Breast epithelium (tissue), 4 donors: ENCODE measurements at regions not wholly inside any gene's neighbourhood (a gene's known extent, or its start where the extent isn't known, plus 50 kb on each side); places are given as distances from the start of the nearest gene placed in this dataset.

Experiments
- DNase-seq, 2 donors: peaks; one replicate each; pipeline ENCODE4 v3.0.0-alpha.2; 2019; ENCODE audit warnings: low spot score in 2 of 2
- H3K27ac ChIP-seq, 2 donors: fragments of 200-600 bp; sonication (generic) in 1 of 2; one replicate each; pipeline ENCODE4 v1.5.1; 2016 to 2019; ENCODE audit warnings: mild to moderate bottlenecking in 1 of 2
- H3K27me3 ChIP-seq, 2 donors: fragments of 200-600 bp; sonication (generic) in 1 of 2; one replicate each; pipeline versions ENCODE4 v1.5.1 to v1.6.0; 2017 to 2019; ENCODE audit warnings: control low read depth in 1 of 2, mild to moderate bottlenecking in 1 of 2
- H3K36me3 ChIP-seq: fragments of 200-600 bp; one replicate; pipeline ENCODE4 v1.5.1; 2019
- H3K4me1 ChIP-seq, 2 donors: fragments of 200-600 bp; sonication (generic); one replicate each; pipeline ENCODE4 v1.5.1; 2016 to 2019; ENCODE audit warnings: control low read depth in 1 of 2
- H3K4me3 ChIP-seq, 3 donors: fragments of 200-600 bp; sonication (generic); 1 replicate in 2 of 3; 2 replicates in 1 of 3; pipeline ENCODE4 v1.5.1; 2016 to 2019; ENCODE audit warnings: mild to moderate bottlenecking in 3 of 3, moderate library complexity in 2 of 3
- H3K9me3 ChIP-seq, 2 donors: fragments of 200-600 bp; sonication (generic) in 1 of 2; one replicate each; pipeline ENCODE4 v1.5.1; 2016 to 2019; ENCODE audit warnings: control low read depth in 1 of 2
- POLR2A ChIP-seq: fragments of 450-650 bp; IDR thresholded peaks from one replicate; pipeline ENCODE4 v1.6.1; 2016; ENCODE audit warnings: antibody characterized with exemption, mild to moderate bottlenecking, moderate library complexity
- POLR2AphosphoS5 ChIP-seq, 3 donors: sonication (generic); formaldehyde crosslinking; IDR thresholded peaks; one replicate each; pipeline ENCODE4 v1.6.1; 2017; ENCODE audit warnings: antibody characterized with exemption in 3 of 3
- intact Hi-C: fragments of 100-400 bp; cut with DNase I; formaldehyde crosslinking; loops from one replicate; pipeline ENCODE4 v1.15.1; 2023; ENCODE audit warnings: low total_unique reads
- TF ChIP-seq, protein P1 (sequence below), 3 donors: fragments of 450-650 bp; IDR thresholded peaks; one replicate each; pipeline ENCODE4 v1.5.1; 2016 to 2017; ENCODE audit warnings: antibody characterized with exemption in 3 of 3, mild to moderate bottlenecking in 3 of 3, moderate library complexity in 3 of 3

DNA sequence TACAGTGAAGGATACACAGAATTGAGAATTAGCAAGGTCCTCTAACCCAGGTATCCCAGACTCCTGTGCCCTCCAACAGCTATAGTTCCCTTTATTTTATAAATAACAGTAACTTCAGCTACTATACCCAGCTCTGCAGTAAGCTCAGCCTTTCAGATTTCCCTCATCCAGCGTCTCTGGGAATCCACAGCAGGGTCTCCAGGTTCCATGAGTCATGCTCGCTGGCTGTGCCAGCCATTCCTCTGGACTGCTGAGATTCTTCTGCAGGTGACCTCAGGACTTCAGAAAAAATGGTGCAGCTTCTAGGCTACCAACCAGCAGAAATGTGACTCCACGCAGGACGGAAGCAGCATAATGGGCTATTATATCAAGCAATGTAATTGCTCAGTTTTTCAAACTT lies 419.3 kb downstream of the ZNF516 start:
- H3K9me3 ChIP-seq = no peaks in the 10 kb centered on the region
- intact Hi-C loops = loop anchor here (5.0 kb wide), 1 partner anchor 208 kb away; no protein-coding TSS in a partner anchor
- H3K27ac ChIP-seq = no peak overlapping the region
- no peaks in the 10 kb centered on the region for H3K27me3 ChIP-seq
- no peaks in the 10 kb centered on the region for H3K36me3 ChIP-seq
- no peaks in the 10 kb centered on the region for H3K4me1 ChIP-seq
- TF ChIP-seq, protein P1, sequence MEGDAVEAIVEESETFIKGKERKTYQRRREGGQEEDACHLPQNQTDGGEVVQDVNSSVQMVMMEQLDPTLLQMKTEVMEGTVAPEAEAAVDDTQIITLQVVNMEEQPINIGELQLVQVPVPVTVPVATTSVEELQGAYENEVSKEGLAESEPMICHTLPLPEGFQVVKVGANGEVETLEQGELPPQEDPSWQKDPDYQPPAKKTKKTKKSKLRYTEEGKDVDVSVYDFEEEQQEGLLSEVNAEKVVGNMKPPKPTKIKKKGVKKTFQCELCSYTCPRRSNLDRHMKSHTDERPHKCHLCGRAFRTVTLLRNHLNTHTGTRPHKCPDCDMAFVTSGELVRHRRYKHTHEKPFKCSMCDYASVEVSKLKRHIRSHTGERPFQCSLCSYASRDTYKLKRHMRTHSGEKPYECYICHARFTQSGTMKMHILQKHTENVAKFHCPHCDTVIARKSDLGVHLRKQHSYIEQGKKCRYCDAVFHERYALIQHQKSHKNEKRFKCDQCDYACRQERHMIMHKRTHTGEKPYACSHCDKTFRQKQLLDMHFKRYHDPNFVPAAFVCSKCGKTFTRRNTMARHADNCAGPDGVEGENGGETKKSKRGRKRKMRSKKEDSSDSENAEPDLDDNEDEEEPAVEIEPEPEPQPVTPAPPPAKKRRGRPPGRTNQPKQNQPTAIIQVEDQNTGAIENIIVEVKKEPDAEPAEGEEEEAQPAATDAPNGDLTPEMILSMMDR (IDR thresholded peaks at IDR 0.05) = no peak
- no peak for TF ChIP-seq POLR2A
- DNase-seq = no peak
- H3K4me3 ChIP-seq = no peak overlapping the region

DNA sequence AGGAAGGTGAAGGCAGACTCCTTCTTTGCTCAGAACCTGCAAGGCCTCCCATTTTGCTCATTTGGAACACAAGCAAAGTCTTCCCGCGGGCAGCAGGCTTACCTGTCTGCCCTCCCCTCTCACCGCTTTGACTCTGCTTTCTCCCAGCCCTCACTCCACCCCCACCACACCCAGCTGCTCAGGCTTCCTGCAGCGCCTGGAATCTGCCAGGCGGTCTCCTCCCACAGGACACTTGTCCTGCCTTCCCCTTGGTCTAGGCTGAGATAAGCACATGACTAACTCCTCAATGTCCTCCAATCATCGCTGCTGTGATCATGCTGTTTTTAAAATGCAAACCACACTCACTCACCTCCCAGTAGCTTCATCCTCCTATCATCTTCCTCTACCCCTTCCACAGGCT lies 430.0 kb downstream of the ZNF516 start:
- Histone ChIP-seq H3K4me1 (no peaks in the 10 kb centered on the region), H3K36me3 (no peaks in the 10 kb centered on the region), H3K4me3 (no peak overlapping the region), H3K27ac (no peak overlapping the region), H3K27me3 (no peaks in the 10 kb centered on the region), H3K9me3 (no peaks in the 10 kb centered on the region)
- TF ChIP-seq, protein P1 (IDR thresholded peaks at IDR 0.05) = no peak
- no peak for TF ChIP-seq POLR2A
- no peak for TF ChIP-seq POLR2AphosphoS5 (IDR thresholded peaks at IDR 0.05)
- DNase-seq = no peak
- intact Hi-C loops = no loop called here

DNA sequence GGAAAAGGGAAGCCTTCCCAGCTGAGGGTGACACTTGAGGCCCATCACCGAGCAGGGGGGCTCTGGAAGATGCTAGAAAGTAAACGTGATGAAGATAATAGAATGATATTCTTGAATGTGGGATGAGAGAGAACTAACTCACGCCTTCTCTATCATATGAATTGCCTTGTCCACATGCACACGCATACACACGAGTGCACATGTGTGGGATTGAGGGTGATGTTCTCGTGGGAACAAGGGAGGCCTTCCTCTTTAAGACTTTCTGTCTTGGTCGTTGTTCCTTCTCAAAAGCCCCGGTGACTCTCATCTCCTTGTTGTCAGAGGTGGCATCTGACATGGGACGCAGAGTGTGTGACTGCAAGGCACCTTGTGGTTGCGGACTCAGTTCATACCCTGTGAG lies 436.9 kb downstream of the ZNF516 start:
- H3K27ac ChIP-seq = no peak overlapping the region
- H3K27me3 ChIP-seq = no peaks in the 10 kb centered on the region
- no peaks in the 10 kb centered on the region for H3K36me3 ChIP-seq
- no peaks in the 10 kb centered on the region for H3K9me3 ChIP-seq
- no peak overlapping the region for H3K4me3 ChIP-seq
- TF ChIP-seq POLR2A (no peak), POLR2AphosphoS5 (IDR thresholded peaks at IDR 0.05) (no peak)
- TF ChIP-seq, protein P1 (IDR thresholded peaks at IDR 0.05) = no peak
- no peak for DNase-seq
- no peaks in the 10 kb centered on the region for H3K4me1 ChIP-seq
- intact Hi-C loops = no loop called here

GRCh38 chr18:76057386-76057785 lies 437.7 kb downstream of the ZNF516 start:
- DNase-seq = no peak
- Histone ChIP-seq H3K4me3 (no peak overlapping the region), H3K9me3 (no peaks in the 10 kb centered on the region), H3K4me1 (no peaks in the 10 kb centered on the region), H3K36me3 (no peaks in the 10 kb centered on the region), H3K27me3 (no peaks in the 10 kb centered on the region), H3K27ac (no peak overlapping the region)
- TF ChIP-seq, protein P1 (IDR thresholded peaks at IDR 0.05) = no peak
- TF ChIP-seq POLR2A (no peak), POLR2AphosphoS5 (IDR thresholded peaks at IDR 0.05) (no peak)
- intact Hi-C loops = no loop called here

DNA sequence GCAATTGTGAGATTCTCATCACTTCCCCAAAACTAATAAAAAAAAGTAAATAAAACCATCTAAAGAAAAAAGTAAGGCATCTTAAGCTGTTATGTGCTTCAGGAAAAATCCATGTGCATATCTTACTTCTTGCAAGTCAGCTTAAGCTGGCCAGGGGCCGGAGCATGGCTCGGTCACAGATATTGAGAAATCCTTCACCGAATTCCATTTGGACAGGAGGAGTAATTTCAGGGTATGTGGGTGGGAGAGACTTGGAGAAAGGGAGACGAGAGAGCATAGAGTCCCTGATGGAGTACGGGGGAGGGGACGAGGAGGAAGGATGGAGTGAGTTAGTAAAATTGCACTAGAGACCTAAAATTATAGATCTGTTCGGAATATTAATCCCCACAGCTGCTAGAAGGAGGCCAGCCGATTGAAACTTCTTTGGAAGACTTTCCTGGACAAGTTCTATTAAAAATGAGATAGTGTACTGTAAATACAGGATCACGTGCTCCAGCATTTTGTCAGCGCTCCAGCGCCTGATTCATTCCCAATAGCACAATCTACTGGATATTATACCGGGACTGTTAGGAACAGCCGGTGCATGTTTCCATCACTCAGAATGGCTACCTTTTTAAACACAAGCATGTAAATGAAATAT lies 438.5 kb downstream of the ZNF516 start:
- TF ChIP-seq POLR2A (no peak), POLR2AphosphoS5 (IDR thresholded peaks at IDR 0.05) (no peak)
- TF ChIP-seq, protein P1 (IDR thresholded peaks at IDR 0.05) = no peak
- no peaks in the 10 kb centered on the region for H3K36me3 ChIP-seq
- intact Hi-C loops = no loop called here
- peak in 1 of 2 donors; percentile 25 for DNase-seq
- peak overlapping the region in 1 of 3 donors; percentile 33 for H3K4me3 ChIP-seq
- H3K9me3 ChIP-seq = no peaks in the 10 kb centered on the region
- H3K27me3 ChIP-seq = no peaks in the 10 kb centered on the region
- no peaks in the 10 kb centered on the region for H3K4me1 ChIP-seq
- no peak overlapping the region for H3K27ac ChIP-seq
